GM21576 (cell line): ENCODE measurements at regions not wholly inside any gene's neighbourhood (a gene's known extent, or its start where the extent isn't known, plus 50 kb on each side); places are given as distances from the start of the nearest gene placed in this dataset.

Experiments
- ATAC-seq: cut with Tn5 transposase; IDR thresholded peaks from one replicate; pipeline ENCODE4 v1.9.1; 2021; ENCODE audit warnings: mild to moderate bottlenecking, moderate library complexity; ENCODE audit not compliant: unreplicated experiment

DNA sequence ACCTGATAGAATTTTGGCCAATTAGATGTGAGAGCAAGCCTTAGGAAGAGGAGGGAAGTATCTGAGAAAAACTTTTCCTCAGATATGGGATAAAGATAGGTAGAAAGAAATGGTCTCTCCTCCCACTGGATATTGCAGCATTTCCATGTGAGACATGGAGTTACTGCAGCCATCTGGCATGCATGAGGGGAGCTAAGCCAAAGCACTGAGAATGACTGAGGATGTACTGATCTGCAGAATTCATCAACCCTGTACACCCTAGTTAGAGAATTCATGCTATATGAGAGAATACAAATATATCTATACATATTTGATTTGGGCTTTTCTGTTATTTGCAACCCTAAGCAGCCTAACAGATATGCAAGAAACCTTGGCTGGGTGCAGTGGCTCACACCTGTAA is 52.5 kb upstream of the RPL34 start:
- ATAC-seq = no peak

DNA sequence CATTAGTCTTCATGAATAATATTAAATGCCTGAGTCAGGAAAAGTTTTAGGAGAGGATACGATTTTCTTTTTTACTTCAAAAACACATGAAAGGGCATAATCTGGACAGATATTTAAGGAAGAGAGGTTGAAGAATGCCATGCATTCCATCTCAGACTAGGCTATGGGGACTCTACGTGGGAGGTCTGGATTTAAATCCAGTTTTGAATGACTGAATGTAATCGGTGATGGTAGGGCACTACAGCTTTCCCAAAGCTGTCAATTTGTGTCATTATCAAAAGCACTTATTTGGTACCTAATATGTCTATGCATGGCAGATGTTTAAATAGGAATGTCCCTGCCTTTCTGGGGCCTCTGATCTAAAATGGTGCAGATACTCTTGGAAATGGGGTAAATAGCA is 59.3 kb upstream of the RPL34 start:
- no peak for ATAC-seq

DNA sequence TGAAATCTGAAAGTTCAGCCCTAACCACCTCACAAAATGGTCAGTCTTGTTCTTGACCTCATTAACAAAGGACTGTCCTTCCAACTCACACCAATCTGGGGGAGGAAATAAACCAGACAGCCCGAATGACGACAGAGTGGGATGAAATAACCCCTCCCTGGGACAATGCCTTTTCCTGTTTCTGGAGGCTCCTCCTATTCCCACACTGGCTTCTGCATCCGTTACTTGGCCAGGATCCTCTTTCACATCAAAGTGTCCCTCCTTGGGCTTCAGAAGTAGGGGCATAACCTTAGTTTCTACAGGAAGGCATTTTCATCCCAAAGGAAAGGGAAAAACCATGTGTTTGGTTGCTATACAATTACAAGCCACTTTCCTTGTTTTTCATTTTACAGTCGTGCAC is 59.8 kb upstream of the RPL34 start:
- ATAC-seq = no peak

DNA sequence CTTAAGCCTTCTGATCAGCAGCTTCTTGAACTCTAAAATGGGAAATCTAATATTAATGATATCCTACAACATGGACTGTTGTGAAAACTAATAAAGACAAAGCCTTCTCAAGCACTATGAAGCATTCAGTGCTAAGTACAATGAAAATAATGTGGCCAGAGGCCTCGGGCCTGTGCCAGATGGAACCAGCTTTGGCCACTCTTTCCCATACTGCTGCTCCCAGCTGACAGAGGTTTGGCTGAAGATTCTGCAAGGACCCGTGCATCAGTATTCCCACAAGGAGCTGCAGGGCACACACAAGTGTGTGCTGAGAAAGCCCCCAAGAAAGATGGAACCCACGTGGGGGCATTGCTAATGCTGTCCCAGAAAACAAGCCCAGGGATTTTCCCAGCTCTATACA is 60.5 kb upstream of the RPL34 start:
- no peak for ATAC-seq

- no peak for ATAC-seq
Measured at GRCh38 chr4:108559068-108559793, 61.1 kb upstream of the RPL34 start.

GRCh38 chr4:108556588-108557200 is 63.7 kb upstream of the RPL34 start:
- ATAC-seq = no peak

- ATAC-seq = no peak
Measured at GRCh38 chr4:108556166-108556565, 64.2 kb upstream of the RPL34 start.

GRCh38 chr4:108555701-108556100 is 64.7 kb upstream of the RPL34 start:
- no peak for ATAC-seq

DNA sequence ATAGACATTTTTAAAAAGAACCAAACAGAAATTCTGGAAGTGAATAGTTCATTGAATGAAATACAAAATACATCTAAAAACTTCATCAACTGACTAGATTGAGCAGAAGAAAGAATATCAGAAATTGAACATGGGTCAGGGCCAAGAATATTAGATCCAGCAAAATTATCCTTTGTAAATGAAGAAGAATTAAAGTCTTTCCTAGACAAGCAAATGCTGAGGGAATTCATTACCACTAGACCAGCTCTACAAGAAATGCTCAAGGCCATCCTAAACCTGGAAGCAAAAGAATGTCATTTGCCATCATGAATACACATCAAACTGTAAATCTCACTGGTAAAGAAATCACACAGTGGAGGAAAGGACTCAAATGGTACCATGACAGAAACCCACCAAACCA is 72.7 kb upstream of the RPL34 start:
- ATAC-seq = no peak

GRCh38 chr4:108546728-108547127 is 73.6 kb upstream of the RPL34 start:
- no peak for ATAC-seq

- ATAC-seq = no peak
Measured at GRCh38 chr4:108544481-108544880, 75.9 kb upstream of the RPL34 start.

- no peak for ATAC-seq
Measured at GRCh38 chr4:108543359-108543968, 76.9 kb upstream of the RPL34 start.

- no peak for ATAC-seq
Measured at GRCh38 chr4:108540536-108540935, 79.8 kb upstream of the RPL34 start.

- ATAC-seq = no peak
Measured at GRCh38 chr4:108536577-108536976, 83.8 kb upstream of the RPL34 start.

DNA sequence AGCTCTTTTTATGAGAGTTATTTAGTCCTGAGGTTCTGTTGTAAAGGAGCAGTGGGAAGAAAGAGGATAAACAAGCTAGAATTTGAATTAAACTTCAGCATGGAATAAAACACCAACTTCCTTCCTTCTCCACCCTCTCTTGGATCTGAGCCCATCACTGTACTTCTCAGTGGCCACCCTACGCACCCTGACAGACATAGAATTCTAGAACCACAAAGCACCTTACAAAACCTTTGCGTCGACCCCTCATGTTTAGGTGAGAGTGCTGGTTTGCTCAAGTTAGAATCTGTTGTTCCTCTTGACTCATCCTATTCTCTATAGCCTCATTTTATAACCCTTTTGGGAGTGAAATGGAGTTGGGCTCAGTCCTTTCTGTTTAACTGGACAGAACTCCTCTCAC is 84.6 kb upstream of the RPL34 start:
- ATAC-seq = no peak

DNA sequence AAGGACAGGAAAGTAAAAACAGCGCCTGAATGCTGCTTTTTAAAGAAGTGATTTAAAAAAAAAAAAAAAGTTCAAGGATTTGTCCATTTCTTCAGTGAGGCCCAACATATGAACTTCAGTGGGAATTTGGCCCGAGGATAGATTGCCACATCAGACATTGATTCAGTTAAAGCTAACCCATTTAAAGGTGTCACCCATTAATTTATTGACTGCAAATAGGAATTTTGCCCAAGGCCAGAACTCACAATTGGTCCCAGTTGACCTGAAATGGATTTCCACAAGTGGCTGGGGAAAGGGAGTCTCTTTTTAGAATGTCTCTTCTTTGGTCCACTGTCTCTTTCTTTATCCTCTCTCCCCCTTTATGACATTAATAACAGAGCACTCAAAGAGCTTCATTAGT is 86.5 kb upstream of the RPL34 start:
- ATAC-seq = no peak

- ATAC-seq = no peak
Measured at GRCh38 chr4:108533245-108533844, 87.0 kb upstream of the RPL34 start.

DNA sequence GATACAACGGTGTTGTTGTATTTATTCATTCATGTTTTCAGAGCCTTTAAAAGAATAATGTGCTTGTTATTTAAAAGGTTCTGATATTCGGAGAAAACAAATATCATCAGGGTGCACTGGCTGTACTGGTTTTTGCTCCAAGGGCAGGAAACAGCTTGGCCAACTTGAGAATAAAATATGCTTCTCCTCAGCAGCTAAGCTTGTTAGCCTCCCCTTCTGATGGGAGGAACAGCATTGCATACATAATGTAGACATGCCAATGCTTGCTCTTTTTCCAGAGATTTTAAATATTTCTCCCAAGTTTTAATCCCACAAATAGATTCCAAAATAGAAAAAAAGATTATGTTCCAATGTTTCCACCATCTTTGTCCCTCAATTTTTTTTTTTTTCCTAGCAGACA is 87.6 kb upstream of the RPL34 start:
- no peak for ATAC-seq

DNA sequence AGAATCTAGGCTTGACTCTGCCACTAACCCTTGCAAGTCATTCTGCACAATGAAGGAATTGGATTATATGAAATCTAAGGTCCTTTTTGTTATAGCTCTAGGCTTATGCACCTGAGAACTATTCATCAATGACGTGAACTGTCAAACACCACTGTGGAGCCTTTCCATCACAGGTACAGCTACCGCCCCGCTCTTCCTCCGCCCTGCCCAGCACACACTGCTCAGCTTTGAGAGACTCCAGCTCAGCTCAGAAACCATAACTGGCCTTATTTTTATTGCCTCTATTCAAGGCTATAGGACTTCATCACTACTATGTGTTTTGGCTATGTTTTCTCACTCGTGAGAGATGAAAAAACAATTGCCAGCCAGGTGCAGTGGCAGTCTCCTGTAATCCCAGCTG is 88.2 kb upstream of the RPL34 start:
- no peak for ATAC-seq

DNA sequence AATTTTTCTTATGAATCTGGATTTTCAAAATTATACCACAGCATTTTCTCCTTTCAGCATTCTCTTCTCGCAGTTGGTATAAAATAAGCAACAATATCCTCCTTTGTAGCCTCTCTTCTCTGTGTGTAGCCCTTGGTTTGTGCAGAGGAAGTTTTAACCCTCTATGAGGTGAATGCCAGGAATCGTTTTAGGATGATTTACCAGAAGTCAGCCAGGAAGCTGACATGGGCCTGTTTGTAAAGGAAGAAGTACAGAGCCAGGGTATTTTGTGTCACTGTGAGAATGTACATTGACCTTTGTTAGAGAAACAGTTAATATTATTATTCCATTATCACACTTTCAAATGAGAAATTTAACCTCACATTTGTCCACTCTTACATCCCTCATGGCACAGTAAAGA is 88.9 kb upstream of the RPL34 start:
- ATAC-seq = no peak

DNA sequence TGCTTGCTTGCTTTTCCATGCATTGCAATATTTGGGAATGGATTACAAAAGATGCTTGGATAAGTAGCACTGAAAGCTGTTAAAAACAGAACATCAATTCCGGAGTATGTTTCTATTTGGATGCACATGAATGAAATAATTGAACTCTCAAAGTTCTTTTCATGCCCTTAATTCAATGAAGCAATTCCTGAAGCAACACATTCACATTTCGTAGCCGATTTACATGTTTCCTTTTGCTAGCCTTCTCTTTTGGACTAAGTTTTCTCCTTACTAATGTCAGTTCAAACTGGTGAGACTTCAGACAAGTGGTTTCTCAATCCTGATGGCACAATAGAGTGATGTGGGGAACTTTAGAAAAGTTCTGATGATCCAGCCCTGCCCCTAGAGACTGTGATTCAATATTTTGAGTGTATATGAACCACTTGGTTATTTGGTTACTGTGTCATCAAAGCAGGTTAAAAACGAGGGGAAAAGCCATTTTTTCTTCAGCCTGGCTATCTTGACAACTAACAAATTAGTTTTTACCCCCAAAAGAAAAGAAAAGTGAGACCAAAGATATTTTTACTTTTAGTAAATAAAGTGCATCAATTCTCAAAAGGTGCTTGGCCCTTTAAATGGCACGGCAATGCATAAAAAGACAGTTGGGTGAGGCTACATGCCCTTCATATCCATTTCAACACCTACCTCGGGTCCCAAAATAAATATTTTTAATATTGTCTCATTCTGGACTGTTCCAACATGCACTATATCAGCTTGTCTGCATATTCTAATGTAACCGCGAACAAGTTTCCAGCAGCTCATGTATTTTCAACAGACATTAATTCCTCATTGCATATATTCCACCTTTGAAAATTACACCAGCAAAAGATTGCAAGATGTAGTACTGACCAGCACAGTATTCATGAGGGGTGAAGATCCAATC is 90.1 kb upstream of the RPL34 start:
- ATAC-seq = no peak
